NCI-H1694 (cell line): ENCODE measurements at regions not wholly inside any gene's neighbourhood (a gene's known extent, or its start where the extent isn't known, plus 50 kb on each side); places are given as distances from the start of the nearest gene placed in this dataset.
"Not testable (repeated sequence)": the region's sequence is repeated elsewhere in the genome, so short reads cannot be mapped to it uniquely, and the experiment has no call there.

Experiments used
- DNase-seq: peaks from one replicate; lab custom pipeline; 2025; lab: John Stamatoyannopoulos, UW

- no peak for DNase-seq
Measured at GRCh38 chr11:82533628-82534327, 199.9 kb downstream of the FAM181B start.

GRCh38 chr11:82529936-82530335, 203.7 kb downstream of the FAM181B start:
- peak; percentile 0 for DNase-seq

DNA sequence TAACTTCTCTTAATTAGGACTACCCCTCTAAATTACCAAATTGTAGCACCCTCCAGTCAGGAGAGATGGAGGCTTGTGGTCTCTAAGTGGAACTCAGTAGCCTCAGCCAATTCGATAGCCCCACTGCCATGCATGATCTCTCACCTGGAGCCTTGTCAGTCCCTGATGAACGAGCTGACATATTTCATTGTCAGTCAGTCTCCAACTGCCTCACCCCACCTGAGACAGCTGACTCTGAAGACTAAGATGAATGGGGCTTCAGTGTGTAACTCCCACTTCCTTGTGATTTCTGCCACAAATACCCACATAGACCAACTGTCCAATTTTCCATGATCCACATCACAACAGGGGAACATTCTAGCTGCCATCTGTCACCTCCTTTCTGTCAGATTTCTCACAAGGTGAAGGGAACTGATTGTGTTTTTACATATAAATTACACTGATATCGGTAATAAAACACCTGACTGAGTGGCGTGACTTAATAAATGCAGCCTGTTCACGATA, 206.5 kb downstream of the FAM181B start:
- DNase-seq, result peak; percentile 6

GRCh38 chr11:82523141-82523540, 210.5 kb downstream of the FAM181B start:
- peak; percentile 40 for DNase-seq

DNA sequence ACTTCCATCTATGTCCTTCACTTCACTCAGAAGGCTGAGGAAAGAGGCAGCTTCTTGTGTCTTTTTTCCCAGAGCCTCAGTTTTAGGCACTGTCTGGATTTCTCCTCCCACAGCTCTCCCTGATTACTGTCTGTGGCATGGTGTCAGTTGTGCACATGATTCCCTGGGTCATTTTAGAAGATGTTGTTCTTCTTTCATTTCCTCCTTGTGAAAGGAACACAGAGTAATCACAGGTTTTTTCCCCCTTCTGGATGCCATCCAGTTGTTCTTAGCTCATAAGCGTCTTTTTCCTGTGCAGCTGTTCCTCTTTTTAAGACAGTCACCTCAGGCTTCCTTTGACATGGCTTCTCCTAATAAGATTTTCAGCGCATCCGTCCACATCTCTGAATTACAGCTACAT, 212.2 kb downstream of the FAM181B start:
- no peak for DNase-seq

- peak; percentile 1 for DNase-seq
Measured at GRCh38 chr11:82507288-82507687, 226.4 kb downstream of the FAM181B start.

GRCh38 chr11:82505379-82505778, 228.3 kb downstream of the FAM181B start:
- DNase-seq, result no peak

GRCh38 chr11:82501174-82501573, 232.5 kb downstream of the FAM181B start:
- not testable (repeated sequence) for DNase-seq

- DNase-seq, result peak; percentile 32
Measured at GRCh38 chr11:82494988-82495432, 238.7 kb downstream of the FAM181B start.

DNA sequence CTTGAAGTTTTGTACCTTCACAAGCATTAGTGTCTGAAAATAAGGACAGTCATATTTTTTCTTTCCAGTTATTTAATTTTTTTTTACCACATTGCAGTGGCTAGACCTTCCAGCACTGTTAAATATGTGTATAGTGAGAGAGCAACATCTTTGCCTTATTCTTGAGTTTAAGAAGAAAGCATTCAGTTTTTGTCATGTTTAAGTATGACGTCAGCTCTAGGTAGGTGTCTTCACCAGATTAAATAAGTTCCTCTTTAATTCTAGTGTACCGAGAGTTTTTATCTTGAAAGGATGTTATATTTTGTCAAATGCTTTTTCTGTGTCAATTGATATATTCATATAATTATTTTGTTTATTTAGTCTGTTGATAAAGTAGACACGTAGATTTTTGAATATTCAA, 258.8 kb downstream of the FAM181B start:
- no peak for DNase-seq

DNA sequence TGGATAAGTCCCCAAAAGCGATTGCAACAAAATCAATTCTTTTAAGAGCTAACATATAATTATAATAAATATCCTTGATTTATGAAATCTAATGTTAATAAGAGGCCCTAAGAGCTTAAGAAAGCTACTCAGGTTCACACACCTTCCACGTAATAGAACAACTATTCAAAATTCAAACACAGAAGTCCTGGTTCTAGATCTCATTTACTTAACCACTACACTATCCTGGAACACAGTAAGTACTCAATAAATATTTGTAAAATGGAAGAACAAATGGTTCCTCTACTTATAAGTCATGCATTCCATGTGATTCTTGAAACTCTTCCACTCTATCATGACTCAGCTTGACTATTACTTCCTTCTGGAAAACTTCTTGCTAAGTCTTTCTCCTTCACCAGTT, 268.2 kb downstream of the FAM181B start:
- no peak for DNase-seq

DNA sequence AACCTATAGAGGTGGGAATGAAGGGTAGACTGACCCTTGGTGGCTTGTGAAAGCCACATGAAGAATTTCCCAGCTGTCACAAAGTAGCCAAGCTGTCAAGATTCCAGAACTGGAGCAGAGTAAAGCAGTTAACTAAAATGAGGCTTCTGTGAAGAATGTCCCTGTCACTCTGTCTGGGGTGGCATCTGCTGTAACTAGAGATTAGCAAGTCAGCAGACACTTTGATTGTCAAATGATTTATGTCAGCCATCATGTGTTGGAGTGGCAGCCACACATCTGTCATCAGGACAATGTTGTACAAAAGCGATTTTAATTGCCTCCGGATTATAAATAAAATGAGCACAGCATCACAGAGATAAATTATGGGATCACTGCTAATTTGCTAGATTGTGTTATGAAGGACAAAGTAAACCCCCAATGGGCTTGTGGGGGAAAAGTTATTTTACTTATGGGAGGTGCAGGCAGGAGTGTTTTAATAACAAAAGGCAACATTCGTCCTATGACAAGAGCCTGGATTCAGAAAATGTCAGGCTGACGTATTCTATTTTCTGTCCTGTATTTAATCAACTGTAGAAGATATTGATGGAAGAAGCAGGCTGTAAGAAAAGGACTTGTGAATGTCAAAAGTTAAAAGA, 270.9 kb downstream of the FAM181B start:
- peak; percentile 69 for DNase-seq

GRCh38 chr11:82458761-82459160, 274.9 kb downstream of the FAM181B start:
- peak; percentile 7 for DNase-seq

- DNase-seq, result no peak
Measured at GRCh38 chr11:82458147-82458546, 275.5 kb downstream of the FAM181B start.

DNA sequence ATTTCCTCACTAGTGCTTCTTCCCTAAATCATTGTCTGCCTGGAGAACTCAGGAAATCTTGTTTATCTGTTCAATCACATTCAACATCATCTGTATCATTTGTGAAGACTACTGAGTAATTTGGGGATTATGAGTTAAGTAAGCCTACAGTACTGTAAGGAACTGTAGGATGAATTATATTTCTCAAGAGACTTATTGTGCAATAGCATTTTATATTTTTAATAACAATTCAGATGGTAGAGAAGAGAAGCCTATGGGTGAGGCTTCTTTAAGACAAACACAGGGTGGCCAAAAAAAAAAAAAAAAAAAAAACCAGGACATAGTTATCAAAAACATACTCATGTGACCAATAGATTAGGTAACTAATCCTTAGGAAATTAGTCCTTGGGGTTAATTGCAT, 282.7 kb downstream of the FAM181B start:
- no peak for DNase-seq

DNA sequence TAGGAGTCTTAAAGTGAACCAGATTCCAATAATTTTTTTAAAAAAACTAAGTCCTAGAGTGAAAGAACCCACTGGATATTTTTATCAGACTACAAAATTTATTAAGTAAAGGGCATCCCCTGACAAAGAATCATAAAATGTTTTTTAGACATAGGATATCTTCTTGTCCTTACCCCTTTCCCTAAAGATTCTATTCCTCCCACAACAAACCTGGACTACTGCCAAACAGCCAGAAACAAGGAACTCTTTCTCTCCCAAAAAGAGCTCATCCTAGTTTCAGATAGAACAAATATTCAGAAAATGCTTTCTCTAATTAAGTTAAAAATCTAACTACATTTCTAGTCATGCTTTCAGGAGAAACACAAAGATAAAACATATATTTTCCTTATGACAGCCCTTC, 327.1 kb downstream of the FAM181B start:
- no peak for DNase-seq

DNA sequence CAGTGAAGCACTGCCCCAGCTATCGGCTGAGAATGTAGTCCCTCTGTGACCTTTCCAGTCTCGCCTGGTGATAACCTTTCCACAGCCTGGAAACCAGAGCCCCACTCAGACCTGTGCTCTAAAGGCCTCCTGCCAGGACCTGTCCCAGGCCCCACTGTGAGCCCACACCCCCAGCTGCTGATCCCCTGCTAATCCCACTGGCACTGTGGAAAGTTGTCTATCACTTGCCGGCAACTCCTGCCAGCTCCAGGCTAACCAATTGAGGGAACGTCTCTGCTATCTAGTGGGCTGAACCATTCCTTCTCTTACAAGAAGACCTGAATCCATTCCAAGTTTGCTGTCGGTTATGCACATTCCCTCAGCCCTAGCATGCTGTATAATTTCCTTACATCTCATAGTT, 328.2 kb downstream of the FAM181B start:
- DNase-seq, result no peak

- no peak for DNase-seq
Measured at GRCh38 chr11:82404981-82405380, 328.7 kb downstream of the FAM181B start.

DNA sequence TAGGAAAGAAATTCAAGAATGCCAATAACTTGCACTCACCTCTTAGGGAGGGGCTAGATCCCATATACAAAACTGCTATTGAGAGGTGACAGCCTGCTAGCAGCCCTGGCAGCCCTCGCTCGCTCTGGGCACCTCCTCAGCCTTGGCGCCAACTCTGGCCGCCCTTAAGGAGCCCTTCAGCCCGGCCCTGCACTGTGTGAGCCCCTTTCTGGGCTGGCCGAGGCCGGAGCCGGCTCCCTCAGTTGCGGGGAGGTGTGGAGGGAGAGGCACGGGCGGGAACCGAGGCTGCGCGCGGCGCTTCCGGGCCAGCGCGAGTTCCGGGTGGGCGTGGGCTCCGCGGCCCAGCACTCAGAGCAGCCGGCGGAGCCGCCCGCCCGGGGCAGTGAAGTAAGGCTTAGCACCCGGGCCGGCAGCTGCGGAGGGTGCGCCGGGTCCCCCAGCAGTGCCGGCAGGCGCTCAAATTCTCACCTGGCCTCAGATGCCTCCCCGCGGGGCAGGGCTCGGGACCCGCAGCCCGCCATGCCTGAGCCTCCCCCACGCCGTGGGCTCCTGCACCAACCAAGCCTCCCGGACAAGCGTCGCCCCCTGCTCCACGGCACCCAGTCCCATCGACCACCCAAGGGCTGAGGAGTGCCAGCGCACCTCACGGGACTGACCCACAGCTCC, 329.9 kb downstream of the FAM181B start:
- no peak for DNase-seq

GRCh38 chr11:82398300-82398815, 335.3 kb downstream of the FAM181B start:
- no peak for DNase-seq

GRCh38 chr11:82396639-82397038, 337.0 kb downstream of the FAM181B start:
- DNase-seq, result not testable (repeated sequence)

GRCh38 chr11:82384308-82384707, 349.4 kb downstream of the FAM181B start:
- DNase-seq, result no peak
